Loucy (cell line): ENCODE measurements at regions not wholly inside any gene's neighbourhood (a gene's known extent, or its start where the extent isn't known, plus 50 kb on each side); places are given as distances from the start of the nearest gene placed in this dataset.

ENCODE experiments used
- CTCF ChIP-seq: fragments of 200-600 bp; sonication (generic); conservative IDR thresholded peaks from 2 replicates; pipeline ENCODE4 v1.5.1; 2014; ENCODE audit warnings: mild to moderate bottlenecking, antibody characterized with exemption, low read length
- EZH2phosphoT487 ChIP-seq: fragments of 200-600 bp; IDR thresholded peaks from 2 replicates; pipeline ENCODE4 v1.6.1; 2018; ENCODE audit warnings: antibody characterized with exemption, mild to moderate bottlenecking, moderate library complexity, borderline replicate concordance

- TF ChIP-seq CTCF (no peak), EZH2phosphoT487 (no peak)
Observed at GRCh38 chrX:68999356-68999755, 165.9 kb downstream of the PJA1 start.
